ENCODE measurements at regions not wholly inside any gene's neighbourhood (a gene's known extent, or its start where the extent isn't known, plus 50 kb on each side); places are given as distances from the start of the nearest gene placed in this dataset.

DNA sequence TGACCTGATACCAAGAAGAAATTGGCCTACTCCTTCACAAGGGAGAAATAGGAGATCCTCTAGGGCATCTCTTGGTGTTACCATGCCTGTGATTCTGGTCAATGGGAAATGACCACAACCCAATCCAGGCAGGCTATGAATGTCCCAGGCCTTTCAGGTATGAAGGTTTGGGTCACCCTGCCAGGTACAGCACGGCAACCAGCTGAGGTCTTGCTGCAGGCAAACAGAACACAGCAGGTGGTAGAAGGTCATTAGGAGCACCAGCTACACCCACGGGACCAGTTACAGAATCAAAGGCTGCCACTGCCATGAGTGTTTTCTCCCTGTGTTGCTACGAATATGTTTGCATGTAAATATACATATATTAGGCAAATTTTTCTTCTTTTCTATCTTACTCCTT lies 202.3 kb downstream of the ERMARD start:
- in situ Hi-C loops (cut with HindIII; ENCODE audit: low sequenced_read_pairs): no loop called here
- TF ChIP-seq, protein P1, sequence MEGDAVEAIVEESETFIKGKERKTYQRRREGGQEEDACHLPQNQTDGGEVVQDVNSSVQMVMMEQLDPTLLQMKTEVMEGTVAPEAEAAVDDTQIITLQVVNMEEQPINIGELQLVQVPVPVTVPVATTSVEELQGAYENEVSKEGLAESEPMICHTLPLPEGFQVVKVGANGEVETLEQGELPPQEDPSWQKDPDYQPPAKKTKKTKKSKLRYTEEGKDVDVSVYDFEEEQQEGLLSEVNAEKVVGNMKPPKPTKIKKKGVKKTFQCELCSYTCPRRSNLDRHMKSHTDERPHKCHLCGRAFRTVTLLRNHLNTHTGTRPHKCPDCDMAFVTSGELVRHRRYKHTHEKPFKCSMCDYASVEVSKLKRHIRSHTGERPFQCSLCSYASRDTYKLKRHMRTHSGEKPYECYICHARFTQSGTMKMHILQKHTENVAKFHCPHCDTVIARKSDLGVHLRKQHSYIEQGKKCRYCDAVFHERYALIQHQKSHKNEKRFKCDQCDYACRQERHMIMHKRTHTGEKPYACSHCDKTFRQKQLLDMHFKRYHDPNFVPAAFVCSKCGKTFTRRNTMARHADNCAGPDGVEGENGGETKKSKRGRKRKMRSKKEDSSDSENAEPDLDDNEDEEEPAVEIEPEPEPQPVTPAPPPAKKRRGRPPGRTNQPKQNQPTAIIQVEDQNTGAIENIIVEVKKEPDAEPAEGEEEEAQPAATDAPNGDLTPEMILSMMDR (IDR thresholded peaks at IDR 0.05; ENCODE audit: low read depth, low read length, missing control alignments): no peak

DNA sequence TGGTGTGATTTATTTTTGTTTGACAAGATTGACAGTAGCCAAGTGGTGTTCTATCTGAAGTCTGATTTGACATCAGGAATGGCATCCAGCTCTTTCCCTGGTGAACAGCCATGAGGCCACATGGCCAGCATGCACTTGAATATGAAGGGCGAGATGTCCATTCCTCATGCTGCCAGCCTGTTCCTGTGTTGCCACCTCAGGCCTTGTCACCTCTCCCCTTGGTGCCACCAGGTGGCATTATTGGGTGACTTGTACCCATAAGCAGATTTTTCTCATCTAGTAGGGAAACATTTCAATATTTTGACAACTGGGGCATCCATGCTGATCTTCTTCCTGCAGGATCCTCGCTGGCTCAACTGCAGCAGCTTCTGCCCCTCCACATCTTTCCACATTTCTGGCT lies 199.1 kb downstream of the ERMARD start:
- H3K4me3 ChIP-seq (ENCODE audit: low read depth, low read length): no peak overlapping the region
- in situ Hi-C loops (cut with HindIII; ENCODE audit: low sequenced_read_pairs): no loop called here
- DNase-seq (ENCODE audit: low read depth): no peak
- TF ChIP-seq, protein P1 (IDR thresholded peaks at IDR 0.05; ENCODE audit: low read depth, low read length, missing control alignments): peak; percentile 17

More for the DNA sequence above, 202.3 kb downstream of the ERMARD start:
- no peak overlapping the region for H3K4me3 ChIP-seq (ENCODE audit: low read depth, low read length)
- no peak for DNase-seq (ENCODE audit: low read depth)

DNA sequence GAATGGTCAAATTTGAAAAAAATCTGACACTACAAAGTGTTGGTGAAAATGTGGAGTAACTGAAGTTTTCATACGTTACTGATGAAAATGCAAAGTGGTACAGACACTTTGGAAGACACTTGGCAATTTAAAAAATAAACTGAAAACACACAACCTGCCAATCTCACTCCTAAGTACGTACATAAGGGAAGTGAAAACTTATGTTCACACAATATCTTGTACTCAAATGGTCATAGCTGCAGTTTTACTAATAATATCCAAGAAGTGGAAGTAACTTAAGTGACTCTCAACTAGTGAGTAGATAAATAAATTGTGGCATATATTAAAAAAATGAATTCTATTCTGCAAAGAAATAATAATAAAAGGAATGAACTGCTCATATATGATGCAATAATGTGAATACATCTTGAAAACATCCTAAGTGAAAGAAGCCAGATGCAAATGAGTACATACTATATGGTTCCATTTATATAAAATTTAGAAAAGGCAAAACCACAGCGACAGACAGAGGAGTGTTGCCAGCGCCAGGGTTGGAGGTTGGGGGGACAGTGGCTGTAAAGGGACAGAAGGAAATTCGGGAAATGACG lies 198.2 kb downstream of the ERMARD start:
- DNase-seq (ENCODE audit: low read depth): no peak
- in situ Hi-C loops (cut with HindIII; ENCODE audit: low sequenced_read_pairs): loop anchor here (10.0 kb wide), 1 partner anchor 55 kb away; no protein-coding TSS in a partner anchor
- TF ChIP-seq, protein P1 (IDR thresholded peaks at IDR 0.05; ENCODE audit: low read depth, low read length, missing control alignments): no peak
- no peak overlapping the region for H3K4me3 ChIP-seq (ENCODE audit: low read depth, low read length)

GRCh38 chr6:169946971-169947370 lies 195.5 kb downstream of the ERMARD start:
- in situ Hi-C loops (cut with HindIII; ENCODE audit: low sequenced_read_pairs): loop anchor here (10.0 kb wide), 1 partner anchor 52 kb away; no protein-coding TSS in a partner anchor
- no peak for DNase-seq (ENCODE audit: low read depth)
- TF ChIP-seq, protein P1 (IDR thresholded peaks at IDR 0.05; ENCODE audit: low read depth, low read length, missing control alignments): no peak
- H3K4me3 ChIP-seq (ENCODE audit: low read depth, low read length): no peak overlapping the region

DNA sequence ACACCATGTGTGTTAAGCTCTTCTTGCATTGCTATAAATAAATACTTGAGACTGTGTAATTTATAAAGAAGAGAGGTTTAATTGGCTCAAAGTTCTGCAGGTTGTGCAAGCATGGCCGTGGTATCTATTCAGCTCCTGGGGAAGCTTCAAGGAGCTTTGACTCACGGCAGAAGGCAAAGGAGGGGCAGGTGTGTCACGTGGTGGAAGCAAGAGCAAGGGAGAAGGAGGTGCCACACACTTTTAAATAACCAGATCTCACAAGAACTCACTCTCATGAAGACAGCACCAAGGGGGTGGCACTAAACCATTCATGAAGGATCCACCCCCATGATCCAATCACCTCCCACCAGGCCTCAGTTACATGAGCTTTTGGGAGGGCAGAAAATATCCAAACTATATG lies 193.7 kb downstream of the ERMARD start:
- H3K4me3 ChIP-seq (ENCODE audit: low read depth, low read length): no peak overlapping the region
- TF ChIP-seq, protein P1 (IDR thresholded peaks at IDR 0.05; ENCODE audit: low read depth, low read length, missing control alignments): no peak
- in situ Hi-C loops (cut with HindIII; ENCODE audit: low sequenced_read_pairs): loop anchor here (10.0 kb wide), 1 partner anchor 50 kb away; no protein-coding TSS in a partner anchor
- no peak for DNase-seq (ENCODE audit: low read depth)

DNA sequence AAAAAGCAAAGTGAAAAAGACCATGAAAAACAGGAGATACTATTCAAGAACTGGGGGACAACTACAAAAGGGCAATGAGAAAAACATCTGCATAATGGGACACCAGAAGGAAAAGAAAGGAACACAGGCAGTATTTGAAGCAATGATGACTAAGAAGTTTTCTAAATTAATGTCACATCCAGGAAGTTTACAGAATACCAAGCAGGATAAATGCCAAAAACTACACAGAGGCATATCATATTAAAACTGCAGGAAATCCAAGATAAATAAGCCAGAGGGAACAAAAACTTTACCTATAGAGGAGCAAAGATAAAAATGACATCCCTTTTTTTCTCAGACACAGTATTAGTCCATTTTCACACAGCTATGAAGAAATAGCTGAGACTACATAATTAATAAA lies 193.0 kb downstream of the ERMARD start:
- in situ Hi-C loops (cut with HindIII; ENCODE audit: low sequenced_read_pairs): loop anchor here (10.0 kb wide), 1 partner anchor 50 kb away; no protein-coding TSS in a partner anchor
- no peak for DNase-seq (ENCODE audit: low read depth)
- no peak overlapping the region for H3K4me3 ChIP-seq (ENCODE audit: low read depth, low read length)
- TF ChIP-seq, protein P1 (IDR thresholded peaks at IDR 0.05; ENCODE audit: low read depth, low read length, missing control alignments): no peak

Data from astrocyte of the cerebellum (primary cell).